Activated T-cell treated with anti-CD3 and anti-CD28 coated beads, Interleukin-2, amount 50 U/mL, for 72 hours (primary cell): ENCODE measurements at regions not wholly inside any gene's neighbourhood (a gene's known extent, or its start where the extent isn't known, plus 50 kb on each side); places are given as distances from the start of the nearest gene placed in this dataset.

Experiments used
- ATAC-seq, 2 donors: fragments of 150-1000 bp; cut with Tn5 transposase; replicated peaks in 1 of 2; 2 replicates each; pipeline ENCODE4 v1.10.0; 2021; ENCODE audit warnings: moderate library complexity in 2 of 2, mild to moderate bottlenecking in 1 of 2
- DNase-seq, 2 donors: peaks; one replicate each; pipeline ENCODE4 v3.0.0; 2021 to 2022; ENCODE audit warnings: mixed read lengths in 1 of 2
- H3K27ac Mint-ChIP-seq: one replicate; pipeline ENCODE4 v1.8.0; 2022; ENCODE audit warnings: mild to moderate bottlenecking, moderate library complexity, mixed read lengths
- H3K27me3 Mint-ChIP-seq: one replicate; pipeline ENCODE4 v1.8.0; 2022; ENCODE audit warnings: low read depth, mixed read lengths
- H3K36me3 Mint-ChIP-seq, 2 donors: one replicate each; pipeline ENCODE4 v1.8.0; 2022; ENCODE audit warnings: mixed read lengths in 2 of 2, mild to moderate bottlenecking in 1 of 2; ENCODE audit not compliant: insufficient read depth in 2 of 2
- H3K4me1 Mint-ChIP-seq: one replicate; pipeline ENCODE4 v1.8.0; 2022; ENCODE audit warnings: low read depth, mixed read lengths
- H3K4me3 Mint-ChIP-seq, 2 donors: one replicate each; pipeline ENCODE4 v1.8.0; 2022; ENCODE audit warnings: mild to moderate bottlenecking in 2 of 2, mixed read lengths in 2 of 2, moderate library complexity in 2 of 2
- H3K9me3 Mint-ChIP-seq, 2 donors: one replicate each; pipeline ENCODE4 v1.8.0; 2022; ENCODE audit warnings: mixed read lengths in 2 of 2

- Mint-ChIP-seq H3K27ac (no peak overlapping the region), H3K9me3 (no peaks in the 10 kb centered on the region), H3K4me3 (no peak overlapping the region), H3K4me1 (no peaks in the 10 kb centered on the region), H3K27me3 (no peaks in the 10 kb centered on the region), H3K36me3 (no peaks in the 10 kb centered on the region)
- no peak for DNase-seq
- ATAC-seq: no peak
Measured at GRCh38 chrX:94515009-94515408, 841.0 kb downstream of the FAM133A start.

GRCh38 chrX:94524867-94525266 lies 850.9 kb downstream of the FAM133A start:
- Mint-ChIP-seq H3K9me3 (peaks cover 0 to 3% of the 10 kb centered on the region in 2 donors), H3K27ac (no peak overlapping the region), H3K36me3 (peaks cover 0 to 1% of the 10 kb centered on the region in 2 donors), H3K4me1 (no peaks in the 10 kb centered on the region), H3K4me3 (no peak overlapping the region), H3K27me3 (no peaks in the 10 kb centered on the region)
- no peak for ATAC-seq
- DNase-seq: peak in 1 of 2 donors; percentile 0

DNA sequence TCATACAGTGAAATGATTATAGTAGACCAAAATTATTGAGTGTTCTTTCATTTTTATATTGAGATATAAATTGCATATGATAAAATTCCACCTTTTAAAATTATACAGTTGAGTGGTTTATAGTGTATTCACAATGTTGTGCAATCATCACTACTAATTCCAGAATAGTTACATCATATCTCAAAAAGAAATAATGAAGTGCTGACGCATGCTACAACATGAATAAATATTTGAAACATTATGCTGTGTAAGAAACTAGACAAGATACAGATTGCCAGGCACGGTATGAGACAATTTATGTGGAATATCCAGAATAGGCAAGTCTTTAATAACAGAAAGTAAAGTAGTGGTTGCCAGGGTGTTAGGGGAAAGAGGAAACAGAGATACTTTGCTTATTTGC lies 871.7 kb downstream of the FAM133A start:
- Mint-ChIP-seq H3K27ac (no peak overlapping the region), H3K4me3 (no peak overlapping the region), H3K4me1 (no peaks in the 10 kb centered on the region), H3K36me3 (no peaks in the 10 kb centered on the region), H3K27me3 (no peaks in the 10 kb centered on the region), H3K9me3 (peaks cover 0 to 7% of the 10 kb centered on the region in 2 donors)
- no peak for ATAC-seq
- no peak for DNase-seq

GRCh38 chrX:94551831-94552230 lies 877.8 kb downstream of the FAM133A start:
- no peak for DNase-seq
- no peak overlapping the region for H3K4me3 Mint-ChIP-seq
- no peak for ATAC-seq
- no peaks in the 10 kb centered on the region for H3K36me3 Mint-ChIP-seq
- H3K27me3 Mint-ChIP-seq: no peaks in the 10 kb centered on the region
- no peaks in the 10 kb centered on the region for H3K4me1 Mint-ChIP-seq
- H3K27ac Mint-ChIP-seq: no peak overlapping the region
- peaks cover 0 to 4% of the 10 kb centered on the region in 2 donors for H3K9me3 Mint-ChIP-seq

DNA sequence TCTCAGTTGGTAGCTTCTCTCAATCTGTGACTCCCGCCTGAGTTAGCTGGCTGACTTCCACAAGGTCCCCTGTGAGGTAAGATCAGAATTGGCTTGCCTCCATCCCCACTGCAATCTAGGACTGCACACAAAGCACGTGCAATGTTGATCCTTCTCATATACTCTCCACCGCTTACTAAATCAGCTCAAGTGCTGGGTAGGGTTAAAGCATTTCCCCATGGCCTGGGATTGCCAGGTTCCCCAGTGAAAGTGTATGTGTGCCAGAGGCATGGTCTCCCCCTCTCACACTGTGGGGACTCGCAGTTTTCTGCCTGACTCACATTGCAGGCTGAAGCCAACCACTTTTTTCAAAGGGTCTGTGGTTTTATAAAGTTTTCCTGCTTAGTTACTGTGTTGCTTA lies 886.9 kb downstream of the FAM133A start:
- no peak overlapping the region for H3K4me3 Mint-ChIP-seq
- H3K9me3 Mint-ChIP-seq: peaks cover 0 to 2% of the 10 kb centered on the region in 2 donors
- H3K27me3 Mint-ChIP-seq: peaks cover 6% of the 10 kb centered on the region
- peaks cover 0 to 1% of the 10 kb centered on the region in 2 donors for H3K36me3 Mint-ChIP-seq
- no peak overlapping the region for H3K27ac Mint-ChIP-seq
- ATAC-seq: no peak
- no peak for DNase-seq
- no peaks in the 10 kb centered on the region for H3K4me1 Mint-ChIP-seq

DNA sequence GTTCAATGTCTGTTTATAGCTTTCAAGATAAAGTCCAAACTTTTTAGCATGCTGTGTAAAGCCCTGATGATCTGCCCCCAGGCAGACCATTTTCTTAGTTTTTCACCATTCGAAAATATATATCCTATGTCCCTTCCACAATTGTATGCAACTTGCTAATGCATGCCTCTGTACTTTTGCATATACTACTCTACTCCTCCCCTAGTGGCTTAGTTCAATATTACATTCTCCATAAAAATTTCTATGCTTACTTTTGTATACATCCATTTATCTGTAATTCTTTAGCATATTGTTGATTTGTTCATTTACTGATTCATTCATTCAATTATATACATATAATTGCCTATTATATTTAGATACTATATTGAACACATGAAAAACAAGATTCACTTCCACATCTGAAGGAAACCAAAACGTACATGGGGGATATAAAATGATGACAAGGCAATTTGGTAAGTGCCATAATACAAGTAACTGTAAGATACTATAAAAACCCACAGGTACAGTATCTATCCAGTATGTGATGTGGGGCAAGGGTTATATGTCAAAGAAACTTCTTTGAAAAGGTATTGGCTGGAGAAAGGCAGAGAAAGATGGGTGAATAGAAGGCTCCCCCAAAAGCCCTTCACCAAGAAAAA lies 902.5 kb downstream of the FAM133A start:
- Mint-ChIP-seq H3K4me1 (no peaks in the 10 kb centered on the region), H3K36me3 (no peaks in the 10 kb centered on the region), H3K27ac (no peak overlapping the region), H3K4me3 (no peak overlapping the region), H3K9me3 (peaks cover 0 to 2% of the 10 kb centered on the region in 2 donors), H3K27me3 (peaks cover 3% of the 10 kb centered on the region)
- DNase-seq (no peak), ATAC-seq (no peak)

DNA sequence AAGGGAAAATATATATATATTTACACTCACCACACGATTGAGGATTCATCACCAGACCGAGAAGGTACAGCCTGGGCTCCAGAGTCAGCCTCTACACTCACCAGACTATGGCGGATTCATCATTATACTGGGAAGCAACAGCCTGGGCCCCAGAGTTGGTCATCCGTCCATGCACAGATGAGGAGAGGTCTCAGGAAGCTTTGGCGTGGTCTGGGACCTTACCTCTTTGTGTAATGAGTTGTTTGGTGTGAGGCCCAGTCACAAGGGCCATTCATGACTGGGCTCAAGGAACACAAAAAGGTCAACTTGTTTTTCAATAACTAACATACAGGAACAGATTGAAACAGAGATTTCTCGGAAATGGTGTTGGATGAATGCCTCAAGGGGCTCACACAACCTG lies 926.1 kb downstream of the FAM133A start:
- peaks cover 0 to 1% of the 10 kb centered on the region in 2 donors for H3K9me3 Mint-ChIP-seq
- DNase-seq: no peak
- ATAC-seq: no peak
- no peak overlapping the region for H3K27ac Mint-ChIP-seq
- no peaks in the 10 kb centered on the region for H3K36me3 Mint-ChIP-seq
- no peaks in the 10 kb centered on the region for H3K27me3 Mint-ChIP-seq
- H3K4me3 Mint-ChIP-seq: no peak overlapping the region
- no peaks in the 10 kb centered on the region for H3K4me1 Mint-ChIP-seq

DNA sequence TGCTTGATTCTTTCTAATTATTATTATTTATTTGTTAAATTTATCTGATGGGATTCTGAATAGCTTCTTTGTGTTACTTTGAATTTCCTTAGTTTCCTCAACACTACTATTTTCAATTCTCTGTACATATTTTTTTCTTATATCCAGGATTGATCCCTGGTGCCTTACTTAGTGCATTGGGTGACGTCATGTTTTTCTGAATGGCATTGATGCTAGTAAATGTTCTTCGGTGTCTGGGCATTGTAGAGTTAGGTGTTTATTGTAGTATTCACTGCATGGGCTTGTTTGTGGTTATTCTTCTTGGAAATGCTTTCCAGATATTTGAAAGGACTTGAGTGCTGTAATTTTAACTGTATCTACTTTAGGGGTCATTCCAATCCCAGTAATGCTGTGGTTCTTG lies 938.1 kb downstream of the FAM133A start:
- no peaks in the 10 kb centered on the region for H3K4me1 Mint-ChIP-seq
- peaks cover 0 to 2% of the 10 kb centered on the region in 2 donors for H3K9me3 Mint-ChIP-seq
- H3K36me3 Mint-ChIP-seq: peaks cover 0 to 1% of the 10 kb centered on the region in 2 donors
- no peak overlapping the region for H3K27ac Mint-ChIP-seq
- DNase-seq: no peak
- ATAC-seq: no peak
- H3K4me3 Mint-ChIP-seq: no peak overlapping the region
- peaks cover 8% of the 10 kb centered on the region for H3K27me3 Mint-ChIP-seq

DNA sequence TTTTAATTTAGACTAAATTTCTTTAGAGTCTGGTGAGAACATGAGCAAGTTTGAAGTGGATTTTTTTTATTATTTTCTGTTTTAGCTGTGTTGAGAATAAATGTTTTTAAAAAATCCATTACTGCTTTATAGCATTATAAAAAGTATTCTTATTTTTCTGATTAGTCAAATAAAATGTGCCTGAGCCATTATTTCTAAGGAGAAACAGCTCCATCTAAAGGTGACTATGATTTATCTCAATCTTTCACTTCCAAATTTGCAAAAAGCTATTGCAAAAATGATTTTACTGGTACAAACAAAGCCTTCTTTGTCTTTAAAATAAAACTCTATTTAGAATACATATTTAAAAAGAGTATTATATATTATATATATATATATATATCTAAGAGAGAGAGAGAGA lies 959.2 kb downstream of the FAM133A start:
- no peak for DNase-seq

GRCh38 chrX:94635003-94635402 lies 961.0 kb downstream of the FAM133A start:
- DNase-seq (no peak), ATAC-seq (no peak)
- Mint-ChIP-seq H3K27me3 (peaks cover 19% of the 10 kb centered on the region), H3K9me3 (peaks cover 2 to 10% of the 10 kb centered on the region in 2 donors), H3K36me3 (peaks cover 1 to 9% of the 10 kb centered on the region in 2 donors), H3K4me1 (no peaks in the 10 kb centered on the region), H3K27ac (no peak overlapping the region), H3K4me3 (no peak overlapping the region)

More for the DNA sequence above, 959.2 kb downstream of the FAM133A start:
- Mint-ChIP-seq H3K36me3 (peaks cover 1 to 9% of the 10 kb centered on the region in 2 donors), H3K4me1 (no peaks in the 10 kb centered on the region), H3K27ac (no peak overlapping the region), H3K27me3 (peaks cover 19% of the 10 kb centered on the region), H3K9me3 (peaks cover 2 to 10% of the 10 kb centered on the region in 2 donors), H3K4me3 (no peak overlapping the region)
- ATAC-seq: no peak

DNA sequence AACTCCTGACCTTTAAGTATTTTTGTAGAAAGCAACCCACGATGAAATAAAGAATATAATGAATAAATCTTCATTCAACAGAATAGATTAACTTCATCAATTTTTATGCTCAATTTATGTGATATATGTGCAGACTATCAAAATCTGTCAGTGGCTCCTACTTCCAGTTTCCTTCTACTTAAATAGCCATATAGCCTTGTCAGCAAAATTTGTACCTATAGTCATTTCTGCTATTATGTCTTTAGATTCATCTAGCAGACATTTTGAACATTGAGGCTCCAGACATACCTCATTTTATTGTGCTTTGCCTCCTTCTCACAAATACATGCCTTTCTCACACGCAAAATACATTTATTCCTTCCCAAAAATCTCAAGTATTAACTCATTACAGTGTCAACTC lies 971.7 kb downstream of the FAM133A start:
- DNase-seq (no peak), ATAC-seq (no peak)
- no peaks in the 10 kb centered on the region for H3K4me1 Mint-ChIP-seq
- H3K4me3 Mint-ChIP-seq: no peak overlapping the region
- H3K27me3 Mint-ChIP-seq: no peaks in the 10 kb centered on the region
- H3K27ac Mint-ChIP-seq: no peak overlapping the region
- peaks cover 0 to 2% of the 10 kb centered on the region in 2 donors for H3K9me3 Mint-ChIP-seq
- H3K36me3 Mint-ChIP-seq: no peaks in the 10 kb centered on the region

GRCh38 chrX:94655180-94655579 lies 981.2 kb downstream of the FAM133A start:
- Mint-ChIP-seq H3K27me3 (no peaks in the 10 kb centered on the region), H3K4me1 (no peaks in the 10 kb centered on the region), H3K9me3 (peaks cover 5 to 7% of the 10 kb centered on the region in 2 donors), H3K36me3 (no peaks in the 10 kb centered on the region), H3K4me3 (no peak overlapping the region), H3K27ac (no peak overlapping the region)
- ATAC-seq (no peak), DNase-seq (no peak)

- Mint-ChIP-seq H3K9me3 (peaks cover 4 to 5% of the 10 kb centered on the region in 2 donors), H3K27me3 (no peaks in the 10 kb centered on the region), H3K4me3 (no peak overlapping the region), H3K36me3 (no peaks in the 10 kb centered on the region), H3K27ac (no peak overlapping the region), H3K4me1 (peaks cover 10% of the 10 kb centered on the region)
- no peak for DNase-seq
- ATAC-seq: no peak
Measured at GRCh38 chrX:94662689-94663088, 988.7 kb downstream of the FAM133A start.

DNA sequence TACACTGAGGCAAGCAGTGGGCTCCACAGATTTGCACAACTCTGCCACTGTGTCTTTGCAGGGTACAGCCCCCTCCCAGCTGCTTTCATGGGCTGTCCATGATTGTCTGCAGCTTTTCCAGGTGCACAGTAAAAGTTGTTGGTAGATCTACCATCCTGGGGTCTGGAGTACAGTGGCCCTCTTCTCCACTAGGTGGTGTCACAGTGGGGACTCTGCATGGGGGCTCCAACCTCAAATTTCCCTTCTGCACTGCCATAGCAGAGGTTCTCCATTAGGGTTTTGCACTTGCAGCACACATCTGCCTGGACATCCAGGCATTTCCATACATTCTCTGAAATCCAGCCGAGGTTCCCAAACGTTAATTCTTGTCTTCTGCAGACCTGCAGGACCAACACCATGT lies 1002.3 kb downstream of the FAM133A start:
- peaks cover 0 to 2% of the 10 kb centered on the region in 2 donors for H3K36me3 Mint-ChIP-seq
- H3K27ac Mint-ChIP-seq: no peak overlapping the region
- no peak overlapping the region for H3K4me3 Mint-ChIP-seq
- no peaks in the 10 kb centered on the region for H3K4me1 Mint-ChIP-seq
- peaks cover 6% of the 10 kb centered on the region for H3K27me3 Mint-ChIP-seq
- no peak for ATAC-seq
- DNase-seq: no peak
- peaks cover 5 to 12% of the 10 kb centered on the region in 2 donors for H3K9me3 Mint-ChIP-seq
